K562 (cell line): ENCODE measurements at regions not wholly inside any gene's neighbourhood (a gene's known extent, or its start where the extent isn't known, plus 50 kb on each side); places are given as distances from the start of the nearest gene placed in this dataset.
A peak's percentile ranks its signal among the peaks of the same experiment; 100 is the strongest.

Experiments
- ATAC-seq: fragments of 200-7000 bp; cut with Tn5 transposase; 3 replicates; pipeline ENCODE4 v1.9.1; 2020; ENCODE audit warnings: moderate library complexity
- BruUV-seq: library from RNA; stranded (reverse); fragments of 400-500 nt; replicated peaks from 2 replicates; lab custom pipeline; 2021; lab: Mats Ljungman, UMichigan
- CTCF ChIA-PET: fragments of 300-600 bp; formaldehyde crosslinking; extraction: SDS; loops from one replicate; lab custom pipeline; 2021; ENCODE audit warnings: low intra/inter-chr PET ratio; lab: Yijun Ruan, JAX
- POLR2A ChIA-PET: fragments of 300-600, 350-650 bp; sonication (Branson Sonifier 250); formaldehyde crosslinking; extraction: SDS; loops from one replicate; lab custom pipeline; 2021; ENCODE audit warnings: antibody characterized with exemption, inconsistent platforms; lab: Yijun Ruan, JAX
- DNase-seq, 4 experiments: peaks; one replicate each; pipeline versions ENCODE4 v3.0.0 to v3.0.0-alpha.2; 2011 to 2018; ENCODE audit warnings: low spot score in 3 of 4, mixed read lengths in 3 of 4; ENCODE audit errors: extremely low read depth in 1 of 4
- FAIRE-seq: peaks from 2 replicates; lab custom pipeline; 2011; peaks lifted over from hg19 to GRCh38; lab: Jason Lieb, UNC
- H2AFZ ChIP-seq: 2 replicates; pipeline ENCODE4 v1.6.0; 2011; ENCODE audit warnings: low read depth, low read length, control low read depth, inconsistent platforms
- H3K27ac ChIP-seq: fragments of 200-600 bp; 3 replicates; pipeline ENCODE4 v1.8.0; 2011; ENCODE audit warnings: low read depth, mild to moderate bottlenecking, control low read depth, inconsistent platforms, low read length, moderate library complexity, mixed read lengths; ENCODE audit errors: extremely low read depth
- H3K27me3 ChIP-seq, 2 experiments: fragments of 300-600 bp in 1 of 2; 2 replicates in 1 of 2; 3 replicates in 1 of 2; pipeline versions ENCODE4 v1.6.0 to v1.8.0; 2011; ENCODE audit warnings: inconsistent platforms in 2 of 2, low read length in 2 of 2, mild to moderate bottlenecking in 1 of 2, mixed read lengths in 1 of 2, moderate library complexity in 1 of 2; ENCODE audit not compliant: control insufficient read depth in 2 of 2, insufficient read depth in 2 of 2
- H3K36me3 ChIP-seq: fragments of 300-600 bp; 3 replicates; pipeline ENCODE4 v1.8.0; 2011; ENCODE audit warnings: mild to moderate bottlenecking, low read length, inconsistent platforms; ENCODE audit not compliant: control insufficient read depth, insufficient read depth
- H3K4me1 ChIP-seq, 2 experiments: fragments of 200-600 bp in 1 of 2; replicated peaks in 1 of 2; 2 replicates in 1 of 2; 3 replicates in 1 of 2; pipeline versions ENCODE4 v1.5.1 to v1.8.0; 2011; ENCODE audit warnings: inconsistent platforms in 2 of 2, low read length in 2 of 2, mild to moderate bottlenecking in 1 of 2, mixed read lengths in 1 of 2, moderate library complexity in 1 of 2; ENCODE audit not compliant: control insufficient read depth in 2 of 2, insufficient read depth in 2 of 2
- H3K4me2 ChIP-seq: 2 replicates; pipeline ENCODE4 v1.6.1; 2011; ENCODE audit warnings: low read length, control low read depth, inconsistent platforms, mixed read lengths; ENCODE audit not compliant: insufficient read depth
- H3K4me3 ChIP-seq: fragments of 200-600 bp; sonication (generic), shearing (Covaris generic); 2 replicates; pipeline ENCODE4 v1.5.1; 2016; ENCODE audit warnings: control low read depth, inconsistent platforms
- H3K79me2 ChIP-seq: fragments of 200-600 bp; 3 replicates; pipeline ENCODE4 v1.8.0; 2011; ENCODE audit warnings: low read length, inconsistent platforms; ENCODE audit not compliant: control insufficient read depth, insufficient read depth
- H3K9ac ChIP-seq, 2 experiments: 2 replicates each; pipeline versions ENCODE4 v1.6.0 to v1.6.1; 2011; ENCODE audit warnings: low read depth in 2 of 2, low read length in 2 of 2, control low read depth in 1 of 2, inconsistent platforms in 1 of 2, mild to moderate bottlenecking in 1 of 2, mixed read lengths in 1 of 2; ENCODE audit not compliant: insufficient read depth in 1 of 2
- H3K9me1 ChIP-seq: one replicate; pipeline ENCODE4 v1.6.0; 2011; ENCODE audit warnings: inconsistent platforms, mild to moderate bottlenecking, low read length, moderate library complexity; ENCODE audit not compliant: control insufficient read depth, insufficient read depth
- H3K9me3 ChIP-seq: replicated peaks from 2 replicates; pipeline ENCODE4 v1.5.1; 2011; ENCODE audit warnings: low read depth, low read length, inconsistent platforms; ENCODE audit not compliant: control insufficient read depth, insufficient read depth
- H4K20me1 ChIP-seq: replicated peaks from 2 replicates; pipeline ENCODE4 v1.6.1; 2011; ENCODE audit warnings: low read length, inconsistent platforms, mixed read lengths; ENCODE audit not compliant: control insufficient read depth, insufficient read depth
- MTF1 ChIP-seq: fragments of 250-450 bp; sonication (Bioruptor Pico); IDR thresholded peaks from 2 replicates; pipeline ENCODE4 v1.9.0; 2021; ENCODE audit warnings: moderate library complexity, mild to moderate bottlenecking, inconsistent platforms, borderline replicate concordance
- NCOA4 ChIP-seq: fragments of 450-650 bp; IDR thresholded peaks from 2 replicates; pipeline ENCODE4 v1.6.1; 2018; ENCODE audit warnings: mild to moderate bottlenecking; ENCODE audit not compliant: partially characterized antibody
- NR2F6 ChIP-seq: fragments of 450-650 bp; formaldehyde crosslinking; IDR thresholded peaks from 2 replicates; pipeline ENCODE4 v1.4.0; 2020; ENCODE audit warnings: mild to moderate bottlenecking
- PTRF ChIP-seq: fragments of 450-650 bp; IDR thresholded peaks from 2 replicates; pipeline ENCODE4 v1.6.1; 2016; ENCODE audit warnings: mild to moderate bottlenecking, missing genetic modification characterization, missing compliant biosample characterization
- RBM39 ChIP-seq: fragments of 200-400 bp; formaldehyde crosslinking; optimal IDR thresholded peaks from 2 replicates; pipeline ENCODE3; 2018; ENCODE audit warnings: low read depth, low read length
- RFX7 ChIP-seq: fragments of 250-450 bp; sonication (Bioruptor Pico); IDR thresholded peaks from 2 replicates; pipeline ENCODE4 v1.5.1; 2021; ENCODE audit warnings: mild to moderate bottlenecking
- TAF9B ChIP-seq: fragments of 450-650 bp; IDR thresholded peaks from 2 replicates; pipeline ENCODE4 v1.6.1; 2018; ENCODE audit warnings: mild to moderate bottlenecking; ENCODE audit not compliant: partially characterized antibody
- TRIM24 ChIP-seq, 2 experiments: fragments of 450-650 bp; IDR thresholded peaks; 2 replicates each; pipeline ENCODE4 v1.6.1; 2016
- ZNF316 ChIP-seq: fragments of 450-650 bp; IDR thresholded peaks from 2 replicates; pipeline ENCODE4 v1.6.1; 2016
- ZNF668 ChIP-seq: fragments of 250-450 bp; sonication (Bioruptor Pico); IDR thresholded peaks from 2 replicates; pipeline ENCODE4 v1.8.0; 2022; ENCODE audit warnings: mild to moderate bottlenecking, inconsistent platforms
- WGBS: fragments of 100-300 bp; shearing (Covaris generic); methylation state at CpG from one replicate; pipeline ENCODE4 v1.1.6; 2016; ENCODE audit warnings: low coverage, mixed read lengths; ENCODE audit not compliant: insufficient coverage; ENCODE audit errors: missing lambda C conversion rate; 5-methylcytosine and 5-hydroxymethylcytosine counted together
- in situ Hi-C: fragments of 300-500 bp; cut with MboI; formaldehyde crosslinking; loops from 4 replicates; pipeline ENCODE4 v1.15.0; 2018; ENCODE audit warnings: inconsistent platforms, mixed read lengths
- intact Hi-C: fragments of 100-400 bp; cut with micrococcal nuclease; formaldehyde crosslinking; loops from 2 replicates; pipeline ENCODE4 v1.14.2; 2022

- no peaks in the 10 kb centered on the region for H3K79me2 ChIP-seq
- WGBS = 5% methylated on average over 4 of the region's 4 CpGs
- BruUV-seq = no TSS peak
- CTCF ChIA-PET = no interaction called here
- H3K9ac ChIP-seq = no peak overlapping the region
- H3K27ac ChIP-seq = no peak overlapping the region
- no peaks in the 10 kb centered on the region for H4K20me1 ChIP-seq
- TF ChIP-seq RFX7 (CRISPR knock-in tag) = no peak
- TF ChIP-seq, all 486 proteins: peak for 0
- POLR2A ChIA-PET = no interaction called here
- Histone ChIP-seq H3K27me3 (no peaks in the 10 kb centered on the region), H3K4me1 (no peaks in the 10 kb centered on the region), H3K4me3 (no peak overlapping the region), H2AFZ (no peak overlapping the region), H3K36me3 (no peaks in the 10 kb centered on the region), H3K4me2 (no peak overlapping the region), H3K9me1 (no peaks in the 10 kb centered on the region), H3K9me3 (no peaks in the 10 kb centered on the region)
- FAIRE-seq = no peak
- DNase-seq = no peak
- no peak for ATAC-seq
- intact Hi-C loops = no loop called here
- in situ Hi-C loops = no loop called here
Observed at GRCh38 chr10:36711361-36711760, 414.0 kb upstream of the ANKRD30A start.

GRCh38 chr10:36704124-36704523 lies 421.3 kb upstream of the ANKRD30A start:
- FAIRE-seq (no peak), ATAC-seq (no peak), DNase-seq (no peak)
- H3K4me3 ChIP-seq = no peak overlapping the region
- H3K27ac ChIP-seq = no peak overlapping the region
- intact Hi-C loops = no loop called here
- in situ Hi-C loops = no loop called here
- POLR2A ChIA-PET = no interaction called here
- H3K9me1 ChIP-seq = no peaks in the 10 kb centered on the region
- TF ChIP-seq TAF9B (no peak), NR2F6 (CRISPR knock-in tag) (no peak), PTRF (tag) (no peak), MTF1 (CRISPR knock-in tag) (no peak), NCOA4 (no peak), TRIM24 (IDR thresholded peaks at IDR 0.05) (no peak), ZNF316 (peak; percentile 15; the same call in 1 of the 2 replicates), RBM39 (no peak), ZNF668 (no peak)
- no peaks in the 10 kb centered on the region for H3K36me3 ChIP-seq
- BruUV-seq = no TSS peak
- CTCF ChIA-PET = no interaction called here
- no peak overlapping the region for H3K4me2 ChIP-seq
- no peaks in the 10 kb centered on the region for H3K9me3 ChIP-seq
- no peaks in the 10 kb centered on the region for H3K27me3 ChIP-seq
- H3K4me1 ChIP-seq = no peaks in the 10 kb centered on the region
- H3K79me2 ChIP-seq = no peaks in the 10 kb centered on the region
- H4K20me1 ChIP-seq = no peaks in the 10 kb centered on the region
- H2AFZ ChIP-seq = no peak overlapping the region
- no peak overlapping the region for H3K9ac ChIP-seq
- 0% methylated on average over 2 of the region's 2 CpGs for WGBS
